ENCODE measurements at regions not wholly inside any gene's neighbourhood (a gene's known extent, or its start where the extent isn't known, plus 50 kb on each side); places are given as distances from the start of the nearest gene placed in this dataset.

DNA sequence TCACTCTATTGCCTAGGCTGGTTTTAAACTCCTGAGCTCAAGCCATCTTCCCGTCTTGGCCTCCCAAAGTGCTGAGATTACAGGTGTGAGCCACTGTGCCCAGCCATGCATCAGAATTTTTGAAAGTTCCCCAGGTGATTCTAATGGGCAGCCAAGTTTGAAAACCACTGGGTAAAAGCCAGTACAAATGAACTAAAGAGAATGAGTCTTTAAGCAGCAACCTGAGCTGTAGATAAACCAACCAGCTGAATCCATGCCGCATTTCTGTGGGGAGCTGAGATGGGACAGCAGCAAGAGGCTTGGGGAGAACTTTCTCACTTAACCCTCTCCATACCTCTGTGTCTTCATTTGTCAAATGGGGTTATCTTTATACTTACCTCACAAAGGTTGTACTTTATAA lies 67.5 kb downstream of the VEGFA start:
- in situ Hi-C loops (cut with HindIII; ENCODE audit: low pct_unique_long_range_greater_than_20kb, low sequenced_read_pairs), result no loop called here
- DNase-seq (ENCODE audit: low read depth, low spot score), result no peak

DNA sequence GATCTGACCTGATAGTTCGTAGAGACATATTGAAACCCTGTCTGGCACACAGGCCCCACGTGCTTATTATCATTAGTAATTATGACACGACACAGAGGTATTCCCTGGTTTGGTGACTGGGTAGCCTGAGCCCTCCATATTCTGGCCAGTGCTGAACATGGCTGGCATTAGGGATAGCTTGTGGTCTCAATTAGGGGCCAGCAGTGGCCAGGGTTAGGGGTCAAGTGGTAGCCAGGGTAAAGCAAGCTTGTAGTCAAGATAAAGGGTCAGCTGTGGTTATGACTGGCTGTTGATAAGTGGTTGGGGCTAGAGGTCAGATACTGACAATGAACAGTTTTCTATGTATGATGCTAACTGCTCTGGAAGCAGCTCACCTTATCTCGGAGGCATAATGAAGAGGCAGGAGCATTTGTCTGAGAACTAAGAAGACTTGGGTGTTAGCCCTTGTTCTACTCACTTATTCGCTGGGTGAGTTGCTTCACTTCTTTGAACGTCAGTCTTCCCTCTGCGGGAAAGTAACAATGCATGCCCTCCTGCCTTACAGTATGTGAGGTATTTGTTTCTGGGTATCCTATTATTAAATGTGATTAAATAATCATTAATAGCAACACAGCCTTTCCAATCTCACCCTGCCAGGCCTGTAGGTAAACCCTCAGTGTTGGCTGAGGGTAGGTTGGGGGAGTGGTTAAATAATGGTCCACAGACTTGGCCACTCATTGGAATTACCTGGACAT lies 66.7 kb downstream of the VEGFA start:
- in situ Hi-C loops (cut with HindIII; ENCODE audit: low pct_unique_long_range_greater_than_20kb, low sequenced_read_pairs), result no loop called here
- DNase-seq (ENCODE audit: low read depth, low spot score), result no peak

Small RNA genes lying in the stretch of these regions (small RNA-seq; reads per million reads assigned to genes)
- gene AL157371.1, result 0 reads per million in 2 experiments

Measured in SK-MEL-5 (cell line).